HG03439 (cell line): ENCODE measurements at regions not wholly inside any gene's neighbourhood (a gene's known extent, or its start where the extent isn't known, plus 50 kb on each side); places are given as distances from the start of the nearest gene placed in this dataset.
"Not testable (repeated sequence)": the region's sequence is repeated elsewhere in the genome, so short reads cannot be mapped to it uniquely, and the experiment has no call there.

ENCODE experiments used
- ATAC-seq: cut with Tn5 transposase; IDR thresholded peaks from one replicate; pipeline ENCODE4 v1.9.1; 2021; ENCODE audit warnings: mild to moderate bottlenecking, moderate library complexity; ENCODE audit not compliant: unreplicated experiment

GRCh38 chr5:158522776-158523175, 576.9 kb downstream of the EBF1 start:
- no peak for ATAC-seq

- ATAC-seq: no peak
Observed at GRCh38 chr5:158521995-158522394, 577.7 kb downstream of the EBF1 start.

- no peak for ATAC-seq
Observed at GRCh38 chr5:158519433-158520021, 580.2 kb downstream of the EBF1 start.

- no peak for ATAC-seq
Observed at GRCh38 chr5:158516521-158516920, 583.2 kb downstream of the EBF1 start.

- no peak for ATAC-seq
Observed at GRCh38 chr5:158514986-158515359, 584.7 kb downstream of the EBF1 start.

- no peak for ATAC-seq
Observed at GRCh38 chr5:158514319-158514985, 585.3 kb downstream of the EBF1 start.

- ATAC-seq: no peak
Observed at GRCh38 chr5:158513490-158514318, 586.0 kb downstream of the EBF1 start.

- ATAC-seq: no peak
Observed at GRCh38 chr5:158511454-158511853, 588.3 kb downstream of the EBF1 start.

- no peak for ATAC-seq
Observed at GRCh38 chr5:158510479-158510878, 589.2 kb downstream of the EBF1 start.

- no peak for ATAC-seq
Observed at GRCh38 chr5:158506648-158507047, 593.1 kb downstream of the EBF1 start.

GRCh38 chr5:158502686-158503085, 597.0 kb downstream of the EBF1 start:
- ATAC-seq: no peak

- no peak for ATAC-seq
Observed at GRCh38 chr5:158499892-158500418, 599.8 kb downstream of the EBF1 start.

- ATAC-seq: no peak
Observed at GRCh38 chr5:158499075-158499891, 600.4 kb downstream of the EBF1 start.

GRCh38 chr5:158496624-158497023, 603.1 kb downstream of the EBF1 start:
- no peak for ATAC-seq

- no peak for ATAC-seq
Observed at GRCh38 chr5:158494541-158494940, 605.2 kb downstream of the EBF1 start.

- ATAC-seq: not testable (repeated sequence)
Observed at GRCh38 chr5:158494044-158494443, 605.7 kb downstream of the EBF1 start.

- no peak for ATAC-seq
Observed at GRCh38 chr5:158492841-158493242, 606.9 kb downstream of the EBF1 start.

GRCh38 chr5:158492136-158492535, 607.6 kb downstream of the EBF1 start:
- no peak for ATAC-seq

- no peak for ATAC-seq
Observed at GRCh38 chr5:158487664-158488063, 612.1 kb downstream of the EBF1 start.

GRCh38 chr5:158487156-158487555, 612.6 kb downstream of the EBF1 start:
- no peak for ATAC-seq

- ATAC-seq: no peak
Observed at GRCh38 chr5:158486566-158486965, 613.1 kb downstream of the EBF1 start.
